IPS-15b (cell line): ENCODE measurements at regions not wholly inside any gene's neighbourhood (a gene's known extent, or its start where the extent isn't known, plus 50 kb on each side); places are given as distances from the start of the nearest gene placed in this dataset.
"Not testable (repeated sequence)": the region's sequence is repeated elsewhere in the genome, so short reads cannot be mapped to it uniquely, and the experiment has no call there.

Source experiments
- H3K27me3 ChIP-seq: one replicate; pipeline ENCODE4 v1.6.1; 2013; ENCODE audit warnings: low read length; ENCODE audit not compliant: control insufficient read depth, insufficient read depth
- H3K36me3 ChIP-seq: one replicate; pipeline ENCODE4 v1.6.1; 2013; ENCODE audit warnings: low read length; ENCODE audit not compliant: control insufficient read depth, insufficient read depth
- H3K4me1 ChIP-seq: one replicate; pipeline ENCODE4 v1.6.1; 2013; ENCODE audit warnings: mild to moderate bottlenecking, low read length; ENCODE audit not compliant: control insufficient read depth, insufficient read depth
- H3K4me3 ChIP-seq: one replicate; pipeline ENCODE4 v1.5.1; 2013; ENCODE audit warnings: low read depth, low read length
- H3K9ac ChIP-seq: one replicate; pipeline ENCODE4 v1.6.1; 2013; ENCODE audit warnings: low read depth, mild to moderate bottlenecking, low read length
- H3K9me3 ChIP-seq: one replicate; pipeline ENCODE4 v1.6.1; 2013; ENCODE audit warnings: mild to moderate bottlenecking, low read length; ENCODE audit not compliant: control insufficient read depth, insufficient read depth

DNA sequence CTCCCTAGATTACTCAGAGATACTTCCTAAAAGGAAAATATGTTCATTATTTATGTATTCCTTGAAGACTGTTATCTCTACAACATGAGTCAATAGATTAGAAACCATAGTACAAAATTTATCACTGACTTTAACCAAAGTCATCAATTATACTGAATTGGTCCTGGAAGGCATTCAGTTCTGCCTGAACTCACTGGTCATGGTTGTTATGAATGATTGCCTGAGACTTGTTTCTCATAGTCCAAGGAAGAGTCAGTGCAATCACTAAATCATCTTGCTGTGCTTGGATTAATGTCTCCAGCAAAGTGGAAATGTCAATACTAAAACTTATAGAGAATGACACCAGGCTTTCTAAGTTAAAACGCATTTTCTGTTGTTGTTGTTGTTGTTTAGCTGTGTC is 878.6 kb upstream of the MANEA start:
- no peaks in the 10 kb centered on the region for H3K4me1 ChIP-seq
- no peak overlapping the region for H3K4me3 ChIP-seq
- H3K27me3 ChIP-seq, result no peaks in the 10 kb centered on the region
- H3K9me3 ChIP-seq, result no peaks in the 10 kb centered on the region
- no peaks in the 10 kb centered on the region for H3K36me3 ChIP-seq
- no peak overlapping the region for H3K9ac ChIP-seq

DNA sequence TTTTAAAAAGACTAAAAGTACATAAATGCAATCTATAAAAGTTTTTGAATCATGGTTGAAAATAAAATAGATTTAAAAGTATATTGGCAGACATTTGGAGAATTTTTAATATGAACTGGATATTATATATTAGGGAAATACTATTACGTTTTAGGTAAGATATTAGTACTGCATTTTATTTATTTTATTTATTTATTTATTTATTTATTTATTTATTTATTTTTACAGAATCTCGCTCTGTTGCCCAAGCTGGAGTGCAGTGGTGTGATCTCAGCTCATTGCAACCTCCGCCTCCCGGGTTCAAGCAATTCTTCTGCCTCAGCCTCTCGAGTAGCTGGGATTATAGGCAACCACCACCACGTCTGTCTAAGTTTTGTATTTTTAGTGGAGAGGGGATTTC is 890.1 kb upstream of the MANEA start:
- not testable (repeated sequence) for H3K4me3 ChIP-seq, H3K27me3 ChIP-seq, H3K36me3 ChIP-seq, H3K9ac ChIP-seq, H3K9me3 ChIP-seq, H3K4me1 ChIP-seq

GRCh38 chr6:94683409-94683808 is 893.9 kb upstream of the MANEA start:
- no peaks in the 10 kb centered on the region for H3K9me3 ChIP-seq
- no peak overlapping the region for H3K9ac ChIP-seq
- H3K27me3 ChIP-seq, result no peaks in the 10 kb centered on the region
- no peaks in the 10 kb centered on the region for H3K36me3 ChIP-seq
- H3K4me1 ChIP-seq, result no peaks in the 10 kb centered on the region
- no peak overlapping the region for H3K4me3 ChIP-seq

DNA sequence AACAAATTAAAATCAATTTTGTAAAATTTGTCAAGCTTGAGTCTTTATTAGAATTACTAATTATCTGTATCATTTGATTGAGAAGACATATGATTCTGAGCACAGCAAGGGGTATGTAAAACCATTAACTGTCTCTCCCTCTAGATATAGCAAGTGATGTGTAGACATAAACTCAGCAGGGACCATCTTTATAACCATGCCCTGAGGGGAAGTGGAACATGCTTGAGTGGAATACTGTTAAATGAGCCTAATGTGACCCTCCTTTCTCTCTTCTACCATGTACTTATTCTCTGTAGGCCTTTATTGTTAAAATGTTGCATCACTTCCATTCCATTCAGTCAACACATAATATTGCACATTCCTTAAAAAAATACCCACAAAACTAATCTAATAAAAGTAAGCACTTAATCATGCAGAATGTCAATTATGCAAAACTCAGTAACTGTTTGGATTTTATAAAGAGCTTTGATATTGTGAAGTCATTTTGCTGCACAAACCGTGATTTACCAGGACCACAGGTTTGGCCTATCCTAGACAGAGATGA is 896.6 kb upstream of the MANEA start:
- H3K4me3 ChIP-seq, result no peak overlapping the region
- no peaks in the 10 kb centered on the region for H3K36me3 ChIP-seq
- no peaks in the 10 kb centered on the region for H3K4me1 ChIP-seq
- no peaks in the 10 kb centered on the region for H3K27me3 ChIP-seq
- H3K9ac ChIP-seq, result no peak overlapping the region
- H3K9me3 ChIP-seq, result no peaks in the 10 kb centered on the region

DNA sequence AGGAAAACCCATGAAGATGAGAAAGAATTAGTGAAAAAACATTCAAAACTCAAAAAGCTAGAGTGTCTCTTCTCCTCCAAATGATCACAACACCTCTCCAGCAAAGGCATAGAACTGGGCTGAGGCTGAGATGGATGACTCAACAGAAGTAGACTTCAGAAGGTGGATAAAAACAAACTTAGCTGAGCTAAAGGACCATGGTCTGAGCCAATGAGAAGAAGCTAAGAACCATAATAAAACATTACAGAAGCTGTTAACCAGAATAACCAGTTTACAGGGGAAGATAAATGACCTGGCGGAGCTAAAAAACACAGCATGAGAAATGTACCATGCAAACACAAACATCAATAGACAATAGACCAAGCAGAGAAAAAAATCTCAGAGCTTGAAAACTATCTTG is 904.1 kb upstream of the MANEA start:
- no peaks in the 10 kb centered on the region for H3K27me3 ChIP-seq
- no peaks in the 10 kb centered on the region for H3K36me3 ChIP-seq
- peaks cover 3% of the 10 kb centered on the region for H3K4me1 ChIP-seq
- H3K9me3 ChIP-seq, result no peaks in the 10 kb centered on the region
- no peak overlapping the region for H3K4me3 ChIP-seq
- no peak overlapping the region for H3K9ac ChIP-seq

DNA sequence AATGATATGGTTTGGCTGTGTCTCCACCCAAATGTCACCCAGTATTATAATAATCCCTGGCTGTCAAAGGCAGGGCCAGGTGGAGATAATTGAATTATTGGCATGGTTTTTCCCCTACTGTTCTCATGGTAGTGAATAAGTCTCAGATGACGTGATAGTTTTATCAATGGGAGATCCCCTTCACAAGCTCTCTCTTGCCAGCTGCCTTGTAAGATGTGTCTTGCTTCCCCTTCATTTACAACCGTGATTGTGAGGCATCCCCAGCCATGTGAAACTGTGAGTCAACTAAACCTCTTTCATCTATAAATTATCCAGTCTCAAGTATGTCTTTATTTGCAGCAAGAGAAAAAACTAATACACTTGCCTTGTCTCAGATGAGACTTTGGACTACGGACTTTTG is 907.3 kb upstream of the MANEA start:
- H3K9me3 ChIP-seq, result no peaks in the 10 kb centered on the region
- no peak overlapping the region for H3K4me3 ChIP-seq
- H3K27me3 ChIP-seq, result no peaks in the 10 kb centered on the region
- H3K36me3 ChIP-seq, result no peaks in the 10 kb centered on the region
- H3K9ac ChIP-seq, result no peak overlapping the region
- H3K4me1 ChIP-seq, result peaks cover 3% of the 10 kb centered on the region

DNA sequence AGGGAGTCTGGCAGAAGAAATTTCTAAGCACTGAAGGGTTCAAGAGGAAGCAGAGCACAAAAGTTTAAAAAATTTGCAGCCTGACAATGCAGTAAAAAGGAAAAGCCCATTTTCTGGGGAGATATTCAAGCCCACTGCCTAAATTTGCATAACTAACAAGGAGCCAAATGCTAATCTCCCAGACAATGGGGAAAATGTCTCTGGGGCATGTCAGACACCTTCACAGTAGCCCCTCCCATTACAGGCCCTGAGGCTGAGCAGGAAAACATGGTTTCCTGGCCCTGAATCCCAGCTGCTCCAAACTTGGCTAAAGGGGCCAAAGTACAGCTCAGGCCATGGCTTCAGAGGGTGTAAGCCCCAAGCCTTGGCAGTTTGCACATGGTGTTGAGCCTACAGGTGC is 908.5 kb upstream of the MANEA start:
- no peak overlapping the region for H3K4me3 ChIP-seq
- H3K36me3 ChIP-seq, result no peaks in the 10 kb centered on the region
- H3K27me3 ChIP-seq, result no peaks in the 10 kb centered on the region
- no peak overlapping the region for H3K9ac ChIP-seq
- no peaks in the 10 kb centered on the region for H3K9me3 ChIP-seq
- peaks cover 3% of the 10 kb centered on the region for H3K4me1 ChIP-seq

- Histone ChIP-seq H3K36me3 (no peaks in the 10 kb centered on the region), H3K4me1 (no peaks in the 10 kb centered on the region), H3K9ac (no peak overlapping the region), H3K4me3 (no peak overlapping the region), H3K9me3 (no peaks in the 10 kb centered on the region), H3K27me3 (no peaks in the 10 kb centered on the region)
Measured at GRCh38 chr6:94658929-94659328, 918.4 kb upstream of the MANEA start.

DNA sequence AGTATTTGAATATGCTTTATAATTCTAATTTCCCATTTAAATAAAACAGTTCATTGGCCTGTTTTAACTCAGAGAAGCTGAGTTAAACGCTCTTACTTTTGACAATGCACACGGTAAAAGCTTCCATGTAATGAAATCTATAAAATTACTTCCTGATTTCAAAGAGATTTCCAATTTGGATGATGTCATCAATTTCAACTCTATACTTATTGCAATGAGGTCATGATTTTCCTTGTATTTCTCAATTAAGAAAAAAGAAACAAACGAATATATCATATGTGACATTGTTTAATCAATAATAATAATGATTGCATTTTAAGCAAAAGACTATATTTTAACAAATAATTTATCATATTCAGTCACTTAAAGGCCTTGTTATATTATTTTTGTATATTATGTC is 926.1 kb upstream of the MANEA start:
- H3K4me3 ChIP-seq, result no peak overlapping the region
- no peaks in the 10 kb centered on the region for H3K36me3 ChIP-seq
- no peaks in the 10 kb centered on the region for H3K4me1 ChIP-seq
- no peaks in the 10 kb centered on the region for H3K9me3 ChIP-seq
- H3K9ac ChIP-seq, result no peak overlapping the region
- no peaks in the 10 kb centered on the region for H3K27me3 ChIP-seq

- Histone ChIP-seq H3K27me3 (no peaks in the 10 kb centered on the region), H3K36me3 (no peaks in the 10 kb centered on the region), H3K4me1 (no peaks in the 10 kb centered on the region), H3K4me3 (no peak overlapping the region), H3K9ac (no peak overlapping the region), H3K9me3 (no peaks in the 10 kb centered on the region)
Measured at GRCh38 chr6:94645191-94645590, 932.1 kb upstream of the MANEA start.

- H3K9ac ChIP-seq, result no peak overlapping the region
- H3K27me3 ChIP-seq, result no peaks in the 10 kb centered on the region
- H3K36me3 ChIP-seq, result no peaks in the 10 kb centered on the region
- H3K4me3 ChIP-seq, result no peak overlapping the region
- no peaks in the 10 kb centered on the region for H3K4me1 ChIP-seq
- no peaks in the 10 kb centered on the region for H3K9me3 ChIP-seq
Measured at GRCh38 chr6:94639564-94639963, 937.8 kb upstream of the MANEA start.

DNA sequence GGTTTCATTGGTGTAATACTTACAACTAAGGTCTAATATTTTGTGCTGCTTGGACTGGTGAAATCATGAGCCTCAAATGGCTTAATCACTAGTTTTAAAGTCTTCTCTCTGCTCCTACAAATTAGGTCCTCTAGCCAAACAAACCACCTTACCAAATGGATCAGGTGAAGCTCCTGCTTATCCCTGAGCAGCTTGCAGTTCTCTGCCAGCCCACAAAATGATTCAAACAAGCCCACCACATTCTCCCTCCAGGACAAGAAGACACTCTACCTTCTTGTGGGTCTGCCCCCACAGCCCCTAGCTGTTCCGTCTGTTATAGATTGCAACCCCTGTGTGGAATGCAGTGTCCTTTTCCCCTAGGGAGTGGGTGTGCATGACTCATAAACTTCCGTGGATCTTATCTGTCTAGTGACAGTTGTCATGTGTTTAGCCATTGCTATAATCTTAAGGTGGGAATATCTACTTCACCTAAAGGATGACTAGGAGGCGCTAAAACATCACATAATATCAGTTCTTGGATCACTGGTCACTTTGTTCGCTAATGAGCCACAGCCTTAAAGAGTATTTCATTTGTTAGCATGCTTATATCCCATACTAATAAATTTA is 940.5 kb upstream of the MANEA start:
- Histone ChIP-seq H3K9me3 (no peaks in the 10 kb centered on the region), H3K4me3 (no peak overlapping the region), H3K27me3 (no peaks in the 10 kb centered on the region), H3K36me3 (no peaks in the 10 kb centered on the region), H3K4me1 (no peaks in the 10 kb centered on the region), H3K9ac (no peak overlapping the region)
